B cell (primary cell): ENCODE measurements at regions not wholly inside any gene's neighbourhood (a gene's known extent, or its start where the extent isn't known, plus 50 kb on each side); places are given as distances from the start of the nearest gene placed in this dataset.

Experiments
- ATAC-seq: fragments of 200-7000 bp; cut with Tn5 transposase; one replicate; pipeline ENCODE4 v1.10.0; 2021; ENCODE audit warnings: low read depth, mild to moderate bottlenecking, moderate number of reproducible peaks, moderate library complexity
- CTCF ChIA-PET: fragments of 350-600 bp; sonication (Branson Sonifier 250); formaldehyde crosslinking; loops from one replicate; lab custom pipeline; 2021; ENCODE audit warnings: antibody characterized with exemption, inconsistent platforms; lab: Charles Lee
- POLR2A ChIA-PET: fragments of 350-600 bp; sonication (Branson Sonifier 250); formaldehyde crosslinking; loops from one replicate; lab custom pipeline; 2021; ENCODE audit warnings: antibody characterized with exemption; lab: Charles Lee
- DNase-seq: peaks from one replicate; pipeline ENCODE4 v3.0.0; 2013
- H2AFZ ChIP-seq: 2 replicates; pipeline ENCODE4 v1.6.1; 2012; ENCODE audit warnings: mild to moderate bottlenecking, low read depth, low read length; ENCODE audit not compliant: insufficient read depth, poor library complexity, severe bottlenecking
- H3K27ac ChIP-seq, 2 donors: 1 replicate in 1 of 2; 2 replicates in 1 of 2; pipeline ENCODE4 v1.5.1; 2012 to 2013; ENCODE audit warnings: low read length in 2 of 2, mild to moderate bottlenecking in 2 of 2, moderate library complexity in 1 of 2
- H3K27me3 ChIP-seq, 4 experiments: fragments of 200-600 bp in 1 of 4; sonication (generic) in 1 of 4; replicated peaks in 1 of 4; 1 replicate in 2 of 4; 2 replicates in 2 of 4; pipeline versions ENCODE4 v1.6.1 to v1.7.0; 2013 to 2016; ENCODE audit warnings: low read length in 3 of 4, mild to moderate bottlenecking in 2 of 4, mixed read lengths in 1 of 4, moderate library complexity in 1 of 4; ENCODE audit not compliant: insufficient read depth in 4 of 4, control insufficient read depth in 3 of 4; ENCODE audit errors: control extremely low read depth in 1 of 4
- H3K36me3 ChIP-seq, 2 experiments: replicated peaks in 1 of 2; 1 replicate in 1 of 2; 2 replicates in 1 of 2; pipeline versions ENCODE4 v1.6.1 to v1.7.1; 2013; ENCODE audit warnings: low read length in 1 of 2; ENCODE audit not compliant: insufficient read depth in 2 of 2, control insufficient read depth in 1 of 2; ENCODE audit errors: control extremely low read depth in 1 of 2, extremely low read depth in 1 of 2
- H3K4me1 ChIP-seq, 2 donors: fragments of 200-600 bp in 1 of 2; sonication (generic) in 1 of 2; 1 replicate in 1 of 2; 2 replicates in 1 of 2; pipeline versions ENCODE4 v1.5.1 to v1.6.1; 2013 to 2017; ENCODE audit warnings: low read length in 2 of 2; ENCODE audit not compliant: control insufficient read depth in 2 of 2, insufficient read depth in 2 of 2
- H3K4me2 ChIP-seq: replicated peaks from 2 replicates; pipeline ENCODE3; 2012; ENCODE audit warnings: mild to moderate bottlenecking, low read depth, low read length; ENCODE audit not compliant: poor library complexity, severe bottlenecking
- H3K4me3 ChIP-seq, 5 experiments: fragments of 200-600 bp in 1 of 5; sonication (generic) in 1 of 5; 1 replicate in 3 of 5; 2 replicates in 2 of 5; pipeline versions ENCODE4 v1.5.1 to v1.7.0; 2011 to 2016; ENCODE audit warnings: low read length in 4 of 5, mild to moderate bottlenecking in 4 of 5, low read depth in 2 of 5, control low read depth in 1 of 5, moderate library complexity in 1 of 5; ENCODE audit not compliant: insufficient read depth in 1 of 5; ENCODE audit errors: control extremely low read depth in 1 of 5, extremely low read depth in 1 of 5
- H3K79me2 ChIP-seq: fragments of 200-600 bp; sonication (generic); one replicate; pipeline ENCODE4 v1.6.0; 2016; ENCODE audit warnings: low read length; ENCODE audit not compliant: control insufficient read depth, insufficient read depth
- H3K9ac ChIP-seq: fragments of 200-600 bp; sonication (generic); 2 replicates; pipeline ENCODE4 v1.6.1; 2017; ENCODE audit warnings: mild to moderate bottlenecking, low read length, moderate library complexity
- H3K9me3 ChIP-seq, 3 donors: one replicate each; pipeline versions ENCODE4 v1.6.1 to v1.7.1; 2013; ENCODE audit warnings: low read length in 2 of 3; ENCODE audit not compliant: control insufficient read depth in 2 of 3, insufficient read depth in 1 of 3; ENCODE audit errors: control extremely low read depth in 1 of 3
- H4K20me1 ChIP-seq: 2 replicates; pipeline ENCODE4 v1.6.0; 2012; ENCODE audit warnings: mild to moderate bottlenecking, low read length; ENCODE audit not compliant: insufficient read depth, control insufficient read depth, poor library complexity, severe bottlenecking
- H3K27ac Mint-ChIP-seq: one replicate; pipeline ENCODE4 v1.8.0; 2021; ENCODE audit warnings: mixed read lengths
- H3K27me3 Mint-ChIP-seq: one replicate; pipeline ENCODE4 v1.8.0; 2021; ENCODE audit warnings: mixed read lengths
- H3K4me1 Mint-ChIP-seq: one replicate; pipeline ENCODE4 v1.8.0; 2021; ENCODE audit warnings: mixed read lengths
- H3K4me3 Mint-ChIP-seq: one replicate; pipeline ENCODE4 v1.8.0; 2021; ENCODE audit warnings: mixed read lengths
- H3K9me3 Mint-ChIP-seq: one replicate; pipeline ENCODE4 v1.8.0; 2022; ENCODE audit warnings: mixed read lengths; ENCODE audit not compliant: insufficient read depth
- CTCF ChIP-seq: fragments of 200-600 bp; IDR thresholded peaks from one replicate; pipeline ENCODE4 v1.8.0; 2022; ENCODE audit warnings: antibody characterized with exemption, mild to moderate bottlenecking
- EZH2 ChIP-seq: IDR thresholded peaks from 2 replicates; pipeline ENCODE4 v1.6.1; 2012; ENCODE audit warnings: borderline replicate concordance, low read depth, mild to moderate bottlenecking, moderate library complexity, low read length; ENCODE audit not compliant: insufficient read depth, poor library complexity, severe bottlenecking
- WGBS: methylation state at CpG from one replicate; pipeline ENCODE4 v1.1.5; 2013; ENCODE audit warnings: missing lambda C conversion rate; ENCODE audit not compliant: insufficient coverage; 5-methylcytosine and 5-hydroxymethylcytosine counted together
- intact Hi-C: fragments of 100-400 bp; cut with micrococcal nuclease; formaldehyde crosslinking; loops from one replicate; pipeline ENCODE4 v1.10.0; 2022

DNA sequence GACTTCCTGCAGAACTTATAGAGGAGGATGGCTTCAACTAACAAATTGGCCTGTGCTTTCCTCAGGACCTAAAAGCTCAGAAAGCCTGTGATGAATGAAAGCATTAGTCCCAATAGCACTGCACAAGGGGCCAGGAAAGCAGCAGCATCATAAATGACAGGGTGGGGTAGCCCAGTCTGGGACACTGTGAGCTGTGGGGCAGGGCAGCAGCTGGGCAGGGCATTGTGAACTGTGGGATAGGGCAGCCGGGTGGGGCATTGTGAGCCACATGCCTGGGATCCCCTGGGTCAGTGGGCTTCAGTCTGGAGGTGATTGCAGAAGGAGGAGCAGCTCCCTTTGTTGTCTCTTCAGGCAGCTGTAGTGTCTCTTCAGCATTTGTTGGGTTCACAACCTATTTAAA lies 1276.8 kb downstream of the UQCRFS1 start:
- WGBS, result 80% methylated on average over 1 of the region's 1 CpG
- no peaks in the 10 kb centered on the region for H3K79me2 ChIP-seq
- H4K20me1 ChIP-seq, result no peaks in the 10 kb centered on the region
- H3K9me3 ChIP-seq, result peaks cover 0 to 9% (median 0%) of the 10 kb centered on the region in 3 donors
- H3K4me2 ChIP-seq, result no peak overlapping the region
- ATAC-seq, result no peak
- DNase-seq, result no peak
- Mint-ChIP-seq H3K4me3 (no peak overlapping the region), H3K4me1 (no peaks in the 10 kb centered on the region), H3K9me3 (no peaks in the 10 kb centered on the region), H3K27ac (no peak overlapping the region), H3K27me3 (no peaks in the 10 kb centered on the region)
- H3K4me3 ChIP-seq, result no peak overlapping the region
- no peaks in the 10 kb centered on the region for H3K27me3 ChIP-seq
- no peak for TF ChIP-seq CTCF
- H2AFZ ChIP-seq, result no peak overlapping the region
- no peak overlapping the region for H3K9ac ChIP-seq
- no peaks in the 10 kb centered on the region for H3K4me1 ChIP-seq
- H3K36me3 ChIP-seq, result no peaks in the 10 kb centered on the region
- intact Hi-C loops, result no loop called here
- ChIA-PET CTCF (no interaction called here), POLR2A (no interaction called here)
- no peak overlapping the region for H3K27ac ChIP-seq

DNA sequence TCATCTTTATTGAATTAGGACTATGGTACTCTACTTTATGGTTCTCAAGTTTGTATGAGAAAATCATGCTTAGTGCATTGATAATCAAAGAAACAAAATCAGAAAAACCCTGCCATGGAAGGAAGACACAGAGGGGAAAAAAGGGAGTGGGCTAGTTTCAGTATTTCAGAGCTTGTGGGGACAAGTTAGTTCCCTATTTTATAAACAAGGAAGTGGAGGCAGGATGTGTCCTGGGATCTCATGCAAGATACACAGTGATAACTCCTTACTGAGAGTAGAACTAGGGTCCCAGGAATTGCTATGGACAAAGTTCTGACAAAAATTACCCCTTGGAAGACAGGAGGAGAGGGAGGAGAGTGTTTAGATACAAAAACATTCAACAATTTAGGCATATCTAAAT lies 1277.3 kb downstream of the UQCRFS1 start:
- H3K27me3 Mint-ChIP-seq, result no peaks in the 10 kb centered on the region
- H3K27ac ChIP-seq, result no peak overlapping the region
- H3K27ac Mint-ChIP-seq, result no peak overlapping the region
- no peaks in the 10 kb centered on the region for H3K36me3 ChIP-seq
- no peak overlapping the region for H2AFZ ChIP-seq
- H3K27me3 ChIP-seq, result no peaks in the 10 kb centered on the region
- POLR2A ChIA-PET, result no interaction called here
- ATAC-seq (no peak), DNase-seq (no peak)
- H3K4me3 ChIP-seq, result no peak overlapping the region
- no peaks in the 10 kb centered on the region for H3K9me3 Mint-ChIP-seq
- no peaks in the 10 kb centered on the region for H3K79me2 ChIP-seq
- H3K9me3 ChIP-seq, result peaks cover 0 to 9% (median 0%) of the 10 kb centered on the region in 3 donors
- H4K20me1 ChIP-seq, result no peaks in the 10 kb centered on the region
- CTCF ChIA-PET, result no interaction called here
- H3K4me3 Mint-ChIP-seq, result no peak overlapping the region
- no peaks in the 10 kb centered on the region for H3K4me1 ChIP-seq
- no peaks in the 10 kb centered on the region for H3K4me1 Mint-ChIP-seq
- H3K4me2 ChIP-seq, result no peak overlapping the region
- TF ChIP-seq EZH2 (no peak), CTCF (no peak)
- intact Hi-C loops, result no loop called here
- H3K9ac ChIP-seq, result no peak overlapping the region
